NCI-H524 (cell line): ENCODE measurements at regions not wholly inside any gene's neighbourhood (a gene's known extent, or its start where the extent isn't known, plus 50 kb on each side); places are given as distances from the start of the nearest gene placed in this dataset.
"Not testable (repeated sequence)": the region's sequence is repeated elsewhere in the genome, so short reads cannot be mapped to it uniquely, and the experiment has no call there.

Source experiments
- DNase-seq, 2 experiments: peaks; one replicate each; lab custom pipeline; 2025; lab: John Stamatoyannopoulos, UW

DNA sequence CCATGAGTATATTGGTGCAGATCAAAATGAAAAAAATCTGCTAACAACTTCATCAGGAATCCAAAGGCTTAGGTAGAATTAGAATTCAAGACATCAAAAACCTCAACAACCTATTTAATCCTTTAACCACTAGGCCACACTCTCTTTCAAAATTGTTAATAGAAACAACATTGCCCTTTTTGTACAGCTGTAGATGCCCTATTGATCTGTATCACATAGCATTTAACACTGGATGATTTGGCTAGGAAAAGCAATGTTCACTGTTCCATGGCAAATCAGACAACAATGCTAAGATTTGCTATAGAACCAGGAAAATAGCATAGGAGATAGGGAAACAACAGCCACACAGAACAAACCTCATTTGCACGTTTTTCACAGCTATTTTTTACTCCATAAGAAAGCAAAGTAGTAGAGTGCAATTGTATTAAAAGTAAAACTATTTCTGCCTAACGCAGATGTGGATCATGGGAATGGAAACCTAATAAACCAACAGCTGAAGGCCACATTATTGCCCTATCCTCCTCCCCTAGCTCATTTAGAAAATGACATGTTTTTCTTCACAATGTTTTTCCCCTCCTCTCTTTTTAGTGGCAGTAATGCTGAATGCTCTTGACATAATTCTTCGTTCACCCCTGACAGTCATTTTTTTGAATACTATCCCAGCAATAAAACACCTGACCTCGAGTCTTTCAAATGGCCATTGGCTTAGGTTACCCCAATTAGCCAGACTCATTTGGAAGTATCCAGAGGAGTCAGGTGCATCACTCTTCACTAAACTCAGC is 373.0 kb upstream of the CCNH start:
- no peak for DNase-seq

DNA sequence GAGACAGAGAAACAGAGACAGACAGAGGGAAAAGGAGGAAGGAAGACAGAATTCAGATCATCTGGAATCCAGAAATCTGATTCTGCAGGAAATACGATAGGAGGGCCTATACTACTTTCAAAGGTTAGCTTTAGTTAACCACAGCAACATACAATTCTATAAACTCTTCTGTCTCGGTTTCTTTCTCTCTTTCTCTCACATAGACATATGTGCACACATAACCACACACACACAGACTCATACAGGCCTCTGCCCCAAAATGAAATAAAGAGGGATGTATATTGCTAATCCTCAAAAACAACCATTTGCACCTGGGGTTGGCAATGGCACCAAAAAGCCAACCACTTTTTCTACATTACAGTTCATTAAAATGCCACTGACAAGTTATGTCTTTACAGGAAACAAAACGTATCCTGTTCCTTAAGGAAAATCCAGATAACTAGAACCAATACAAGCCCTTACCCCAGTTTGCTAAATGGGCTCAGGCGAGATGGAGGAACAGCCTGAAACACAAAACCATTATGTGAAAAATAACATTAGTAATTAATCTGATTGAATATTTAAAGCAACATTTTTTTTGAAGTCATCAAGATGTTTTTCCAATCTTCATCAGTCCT is 372.3 kb upstream of the CCNH start:
- no peak for DNase-seq

DNA sequence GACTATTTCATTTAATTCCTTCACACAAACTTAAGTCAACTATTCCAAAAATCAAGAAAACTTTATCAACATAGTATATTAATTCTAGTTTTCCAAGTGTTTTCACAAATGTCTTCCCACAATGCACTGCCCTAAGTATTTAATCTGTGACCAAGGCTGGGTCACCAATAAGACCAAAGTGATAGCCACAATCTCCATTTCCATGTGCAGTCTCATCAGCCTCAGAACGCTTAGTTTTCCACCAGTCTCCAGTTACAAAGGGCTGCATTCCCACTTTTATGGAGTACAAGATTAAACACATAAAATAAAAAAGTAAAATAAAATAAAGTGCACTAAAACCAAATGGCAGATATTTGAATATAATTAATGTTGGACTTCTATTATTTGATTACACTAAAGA is 371.6 kb upstream of the CCNH start:
- no peak for DNase-seq

DNA sequence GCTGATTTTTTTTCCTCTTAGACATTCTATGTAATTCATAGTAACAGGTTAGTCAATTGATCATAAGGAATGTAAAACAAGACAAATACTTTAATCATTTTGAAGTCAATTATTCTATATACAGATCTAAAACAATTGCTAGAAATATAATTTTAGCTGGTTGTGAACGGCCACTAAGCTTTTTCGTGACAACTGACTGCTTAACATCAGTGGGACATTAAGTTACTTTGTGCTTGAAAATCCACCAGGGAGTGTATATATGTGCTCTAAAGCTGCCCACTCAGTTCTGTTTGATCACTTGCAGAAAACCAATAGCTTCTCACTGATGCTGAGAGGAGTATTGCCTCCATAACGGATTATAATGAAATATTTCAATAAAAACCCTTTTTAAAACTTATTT is 370.2 kb upstream of the CCNH start:
- DNase-seq, result no peak

DNA sequence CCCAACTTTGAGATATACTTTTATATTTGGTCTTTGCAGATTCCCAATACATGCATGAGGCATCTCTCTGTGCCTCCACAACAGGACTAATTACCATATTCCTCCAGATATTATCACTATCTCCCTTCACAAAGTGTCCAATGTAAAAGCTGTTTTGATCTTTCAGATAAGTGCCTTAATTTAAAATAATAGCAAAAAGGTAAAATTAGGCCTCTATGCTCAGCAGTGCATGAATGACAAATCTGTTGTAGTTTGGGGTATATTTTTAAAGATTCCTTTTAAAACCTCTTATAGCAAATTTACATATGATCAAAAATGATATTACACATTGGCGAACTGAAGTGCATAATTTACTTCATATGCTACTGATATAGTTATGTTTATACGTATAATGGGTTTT is 369.2 kb upstream of the CCNH start:
- DNase-seq, result no peak

DNA sequence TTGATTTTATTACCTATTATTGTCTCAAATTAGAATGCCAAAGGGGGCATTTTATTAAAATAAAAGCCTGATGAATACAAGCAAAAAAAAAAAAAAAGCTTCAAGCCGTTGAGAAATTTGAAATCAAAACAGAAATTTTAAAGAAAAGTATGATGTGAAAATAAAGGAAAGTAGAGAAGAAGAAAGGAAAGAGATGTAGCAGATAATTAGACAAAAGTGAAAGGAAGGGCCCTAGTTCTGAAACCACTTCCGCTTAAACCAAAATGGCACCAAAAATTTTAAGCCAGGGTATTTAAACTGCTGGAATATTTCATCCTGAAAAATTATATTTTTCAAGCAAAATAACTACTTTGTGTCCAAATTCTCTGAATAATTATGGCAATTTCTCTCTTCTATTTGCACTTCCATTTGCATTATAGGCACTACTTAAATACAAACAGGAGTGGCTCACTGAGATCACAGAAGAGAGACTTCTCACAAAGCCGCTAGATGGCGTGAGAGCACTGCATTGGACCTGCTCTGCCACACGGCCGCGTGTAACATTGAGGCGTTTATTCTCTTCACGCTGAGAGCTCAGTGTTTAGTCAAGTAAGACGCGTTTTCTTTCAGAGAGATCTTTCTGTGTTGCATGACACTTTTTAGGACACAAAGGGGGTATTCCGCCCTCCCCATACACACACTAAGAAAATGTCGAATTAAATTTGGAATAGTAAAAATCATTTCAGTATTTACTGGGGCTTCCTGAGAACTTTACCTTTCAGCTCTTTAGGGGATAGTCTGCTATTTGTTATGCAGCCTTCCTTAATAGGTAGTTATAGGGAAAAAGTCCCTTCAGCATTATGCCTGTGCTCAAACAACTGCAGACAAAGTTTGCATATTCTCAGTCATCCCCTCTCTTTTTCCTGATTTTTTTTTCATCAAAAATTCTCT is 368.4 kb upstream of the CCNH start:
- DNase-seq, result peak; percentile 62 to 88

DNA sequence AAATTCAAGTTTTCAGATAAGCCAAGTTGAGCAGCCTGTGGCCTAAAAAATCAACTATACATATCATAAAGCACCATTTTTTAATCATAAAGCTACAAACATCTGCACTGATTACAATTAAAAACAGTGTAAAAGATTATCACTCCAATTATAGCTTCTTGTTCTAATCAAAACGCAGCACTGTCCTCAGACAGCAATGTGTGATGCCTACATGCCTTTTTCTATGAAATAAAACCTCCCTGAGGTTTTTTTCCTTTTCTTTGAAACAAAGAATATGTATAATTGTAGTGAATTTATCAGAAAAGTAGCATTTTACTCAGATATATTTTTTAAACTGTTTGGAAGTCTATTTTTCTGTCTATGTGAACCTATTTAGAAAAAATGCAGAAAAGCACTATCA is 366.1 kb upstream of the CCNH start:
- DNase-seq, result no peak

DNA sequence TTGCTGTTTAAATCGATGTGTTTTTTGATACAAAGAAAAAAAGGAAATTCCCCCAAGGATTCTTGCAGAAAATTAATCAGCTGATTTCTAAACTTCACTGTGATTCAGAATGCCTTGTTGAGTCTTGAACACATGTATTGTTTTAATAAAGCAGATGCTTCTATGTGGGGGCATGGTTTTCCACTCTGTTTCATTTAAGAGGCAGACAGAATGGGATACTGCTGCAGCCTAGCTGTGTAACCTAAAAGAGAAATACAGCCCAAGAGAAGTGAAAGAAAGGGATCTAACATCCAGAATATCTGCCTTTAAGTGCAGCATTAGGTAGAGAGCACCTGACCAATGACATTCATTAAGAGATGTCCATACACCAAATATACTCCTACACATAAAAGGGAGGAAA is 365.1 kb upstream of the CCNH start:
- DNase-seq, result peak in 1 of 2 experiments; percentile 6

DNA sequence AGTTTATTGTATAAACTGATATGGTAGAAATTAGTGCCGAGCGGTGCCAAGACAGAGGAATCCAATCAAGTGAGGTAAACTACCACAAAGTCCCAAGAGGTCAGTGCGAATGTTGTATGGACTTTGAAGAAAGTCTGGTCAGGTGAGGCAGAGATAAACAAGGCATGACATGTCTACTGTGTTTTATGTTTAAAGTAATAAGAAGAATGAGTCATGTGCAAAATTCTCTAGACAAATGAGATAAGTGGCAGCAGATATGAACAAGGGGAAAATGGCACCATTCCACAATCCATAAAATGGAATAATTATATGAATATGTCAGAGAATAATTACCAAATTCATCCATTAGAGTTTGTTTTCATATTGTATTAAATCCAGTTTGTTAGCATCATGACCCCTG is 364.1 kb upstream of the CCNH start:
- DNase-seq, result no peak

DNA sequence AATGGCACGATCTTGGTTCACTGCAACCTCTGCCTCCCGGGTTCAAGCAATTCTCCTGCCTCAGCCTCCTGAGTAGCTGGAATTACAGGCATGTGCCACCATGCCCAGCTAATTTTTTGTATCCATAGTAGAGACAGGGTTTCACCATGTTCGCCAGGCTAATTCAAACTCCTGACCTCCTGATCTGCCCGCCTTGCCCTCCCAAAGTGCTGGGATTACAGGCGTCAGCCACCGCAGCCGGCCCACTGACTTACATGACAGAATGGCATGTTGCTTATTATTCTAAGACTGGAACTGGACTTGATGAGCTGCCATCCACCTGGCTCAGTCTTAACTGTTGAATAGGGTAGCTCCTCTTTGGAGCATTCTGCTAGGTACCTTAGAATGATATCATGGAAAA is 363.6 kb upstream of the CCNH start:
- not testable (repeated sequence) for DNase-seq

DNA sequence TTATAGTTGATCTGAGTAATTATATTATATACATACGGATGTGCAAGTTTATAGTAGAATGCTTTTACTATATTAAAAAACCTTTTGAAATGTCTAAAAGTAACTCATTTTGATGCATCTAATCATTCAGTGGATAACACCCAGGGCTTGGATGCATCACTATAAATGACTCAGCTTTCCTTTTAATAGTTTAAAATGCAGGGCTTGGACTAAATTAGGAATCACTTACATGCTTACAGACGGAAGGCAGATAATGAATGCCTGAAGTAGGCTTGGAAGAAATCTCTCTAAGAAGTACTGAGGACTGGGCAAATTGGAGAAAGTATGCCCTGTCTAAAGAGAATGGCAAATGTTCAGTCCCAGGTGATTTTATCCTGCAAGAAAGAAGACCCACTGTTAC is 362.5 kb upstream of the CCNH start:
- DNase-seq, result no peak

DNA sequence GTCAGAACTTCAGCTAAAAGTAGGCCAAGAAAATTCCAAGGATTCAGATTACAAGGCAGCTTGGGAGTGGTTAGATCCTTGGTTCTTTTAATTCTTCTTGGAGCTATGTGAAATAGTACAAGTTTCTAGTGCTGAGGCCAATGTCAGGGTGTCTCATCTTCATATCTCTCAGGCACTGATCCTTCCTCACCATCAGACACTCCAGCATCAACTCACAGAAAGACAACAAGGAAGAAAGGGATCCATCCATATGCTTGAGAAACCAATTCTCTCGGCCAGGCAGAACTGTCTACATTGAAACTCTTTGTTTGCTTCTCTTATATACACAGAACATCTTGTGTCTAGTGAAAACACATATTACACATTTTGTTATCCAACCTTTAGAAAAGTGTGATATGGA is 362.1 kb upstream of the CCNH start:
- no peak for DNase-seq

DNA sequence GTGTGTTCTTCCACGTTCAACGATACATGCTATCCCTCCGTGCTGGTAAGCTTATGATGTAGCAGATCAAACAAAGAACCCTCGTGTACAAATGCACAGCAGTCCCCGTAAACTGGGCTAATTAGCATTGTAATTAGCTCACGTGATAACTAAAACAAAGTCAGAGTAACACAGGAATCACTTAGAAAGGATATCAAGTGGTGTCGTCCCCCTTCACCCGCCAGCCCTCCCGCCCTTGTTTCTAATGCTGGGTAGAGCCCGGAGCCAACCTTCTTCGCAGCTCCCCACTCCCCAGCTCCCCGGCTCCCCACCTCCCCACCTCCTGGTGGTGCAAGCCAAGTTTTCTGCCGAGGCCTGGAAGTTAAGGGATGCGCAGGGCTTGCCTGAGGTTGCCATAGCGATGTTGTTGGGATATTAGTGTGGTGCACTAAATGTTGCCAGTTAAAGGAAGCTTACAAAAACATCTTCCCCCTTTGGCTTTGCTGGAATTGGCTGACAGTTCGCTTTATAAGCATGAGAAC is 357.9 kb upstream of the CCNH start:
- DNase-seq, result no peak

DNA sequence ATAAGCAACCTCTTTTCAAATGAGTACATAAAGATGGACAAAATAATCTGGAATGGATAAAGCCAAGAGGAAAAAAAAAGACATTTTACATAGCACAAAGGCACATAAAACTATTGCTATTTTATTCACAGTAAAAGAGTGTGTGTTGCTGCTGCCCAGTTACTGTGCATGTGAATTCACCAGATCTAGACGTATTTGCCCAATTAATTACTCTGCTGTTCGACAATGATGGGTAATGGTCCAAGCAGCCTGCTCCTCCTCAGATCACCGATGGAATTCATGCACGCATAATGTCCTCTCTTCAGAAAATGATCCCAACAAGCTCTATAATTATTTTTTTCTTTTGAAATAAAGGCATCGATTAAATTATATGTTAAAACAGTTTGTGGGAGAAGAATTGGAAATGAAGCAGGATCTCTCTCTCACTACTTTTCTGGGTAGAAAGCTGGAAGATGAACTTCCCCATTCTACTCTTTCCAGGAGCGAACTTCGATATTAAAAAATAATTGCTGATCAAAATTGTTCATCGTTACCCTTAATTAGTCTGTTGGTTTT is 357.4 kb upstream of the CCNH start:
- no peak for DNase-seq

DNA sequence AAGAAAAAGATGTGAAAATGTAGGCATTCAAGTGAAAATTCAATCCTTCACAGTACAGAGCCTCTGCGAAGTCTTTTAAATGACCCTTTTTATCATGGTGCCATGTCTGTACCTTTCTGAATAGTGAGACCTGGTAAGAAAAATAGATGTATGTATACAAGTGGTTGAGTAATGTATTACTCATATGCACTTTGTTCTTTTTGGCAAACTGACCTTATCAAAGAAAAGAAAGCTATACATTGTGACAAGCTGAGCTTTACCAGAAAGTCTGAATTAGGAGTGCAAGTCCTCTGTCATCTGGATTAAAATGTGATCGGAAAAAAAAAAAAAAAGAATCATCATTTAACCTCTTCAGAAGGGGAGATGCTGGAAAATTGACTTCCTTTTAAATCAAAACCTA is 356.4 kb upstream of the CCNH start:
- DNase-seq, result no peak

DNA sequence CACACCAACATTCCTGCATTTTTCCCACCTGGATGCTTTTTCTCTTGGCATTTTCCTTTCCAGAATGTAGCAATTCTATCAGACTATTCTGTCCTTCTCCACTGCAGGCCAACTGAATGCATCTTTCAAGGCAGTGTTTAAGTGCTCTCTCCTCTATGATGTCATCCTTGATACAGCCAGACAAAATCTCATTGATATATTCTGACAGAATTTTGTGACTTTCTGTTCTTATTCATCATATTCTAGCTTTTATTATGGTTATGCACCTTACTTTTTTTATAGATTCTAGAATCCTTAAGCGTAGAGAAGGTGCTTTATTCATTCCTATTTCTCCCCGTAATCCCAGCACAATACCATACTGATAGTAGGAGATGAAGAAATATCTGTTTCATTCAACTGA is 355.5 kb upstream of the CCNH start:
- DNase-seq, result no peak

DNA sequence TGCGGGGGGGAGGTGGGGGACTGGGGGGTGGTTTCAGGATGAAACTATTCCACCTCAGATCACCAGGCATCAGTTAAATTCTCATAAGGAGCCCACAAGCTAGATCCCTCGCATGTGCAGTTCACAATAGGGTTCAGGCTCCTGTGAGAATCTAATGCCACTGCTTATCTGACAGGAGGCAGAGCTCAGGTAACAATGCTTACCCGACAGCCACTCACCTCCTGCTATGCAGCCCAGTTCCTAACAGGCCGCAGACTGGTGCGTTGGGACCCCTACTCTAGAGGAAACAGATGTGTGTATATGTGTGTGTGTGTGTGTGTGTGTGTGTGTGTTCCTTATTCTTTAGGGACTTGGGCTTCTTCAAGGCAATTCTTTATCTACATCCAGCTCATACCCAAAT is 352.3 kb upstream of the CCNH start:
- no peak for DNase-seq

DNA sequence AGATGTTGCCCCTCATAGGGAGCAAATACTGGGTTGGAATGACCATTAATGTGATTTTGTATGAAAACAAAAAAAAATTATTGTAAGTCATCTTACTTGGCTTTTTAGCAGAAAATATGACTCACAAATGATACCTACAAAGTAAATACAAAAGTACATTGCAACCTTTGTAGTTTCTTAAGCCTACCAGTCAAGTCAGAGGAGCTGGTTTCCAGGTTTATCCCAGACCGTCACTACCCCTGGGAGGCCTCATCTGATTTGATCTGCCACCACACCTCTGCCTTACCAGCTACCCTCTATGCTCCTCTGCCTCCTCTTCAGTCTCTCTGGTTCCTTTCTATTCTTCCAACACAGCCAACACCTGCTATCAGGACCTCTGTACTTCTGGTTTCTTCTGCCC is 349.9 kb upstream of the CCNH start:
- DNase-seq, result no peak

DNA sequence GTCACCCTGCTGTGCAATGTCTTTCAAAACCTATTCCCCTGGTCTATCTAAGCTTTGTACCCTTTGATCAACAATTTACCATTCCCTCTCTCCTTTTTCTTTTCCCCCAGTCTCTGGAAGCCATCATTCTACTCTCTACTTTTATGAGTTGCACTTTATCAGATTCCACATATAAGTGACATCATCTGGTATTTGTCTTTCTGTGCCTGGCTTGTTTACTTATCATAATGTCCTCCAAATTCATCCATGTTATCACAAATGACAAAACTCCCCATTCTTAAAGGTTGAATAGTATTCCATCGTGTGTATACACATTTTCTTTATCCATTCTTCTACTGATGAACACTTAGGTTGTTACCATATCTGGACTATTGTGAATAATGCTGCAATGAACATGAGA is 344.2 kb upstream of the CCNH start:
- no peak for DNase-seq

DNA sequence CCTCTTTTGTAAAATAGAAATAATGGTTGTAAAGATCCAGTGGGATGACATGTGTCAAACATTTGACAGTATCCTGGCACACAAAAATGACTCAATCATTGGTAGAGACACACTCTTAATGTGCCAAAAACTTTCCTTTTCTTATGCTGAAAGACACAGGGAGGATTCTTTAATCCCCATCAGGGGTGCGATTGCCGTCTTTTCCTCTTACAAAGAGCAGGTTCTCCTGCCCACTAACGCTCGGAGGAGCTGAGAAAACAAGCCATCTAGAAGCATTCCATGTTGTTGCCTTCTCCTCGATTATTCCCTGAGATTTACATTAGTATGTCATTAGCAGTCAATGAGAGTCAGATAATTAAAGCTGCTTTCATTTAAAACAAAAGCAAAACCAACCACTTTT is 342.6 kb upstream of the CCNH start:
- no peak for DNase-seq

DNA sequence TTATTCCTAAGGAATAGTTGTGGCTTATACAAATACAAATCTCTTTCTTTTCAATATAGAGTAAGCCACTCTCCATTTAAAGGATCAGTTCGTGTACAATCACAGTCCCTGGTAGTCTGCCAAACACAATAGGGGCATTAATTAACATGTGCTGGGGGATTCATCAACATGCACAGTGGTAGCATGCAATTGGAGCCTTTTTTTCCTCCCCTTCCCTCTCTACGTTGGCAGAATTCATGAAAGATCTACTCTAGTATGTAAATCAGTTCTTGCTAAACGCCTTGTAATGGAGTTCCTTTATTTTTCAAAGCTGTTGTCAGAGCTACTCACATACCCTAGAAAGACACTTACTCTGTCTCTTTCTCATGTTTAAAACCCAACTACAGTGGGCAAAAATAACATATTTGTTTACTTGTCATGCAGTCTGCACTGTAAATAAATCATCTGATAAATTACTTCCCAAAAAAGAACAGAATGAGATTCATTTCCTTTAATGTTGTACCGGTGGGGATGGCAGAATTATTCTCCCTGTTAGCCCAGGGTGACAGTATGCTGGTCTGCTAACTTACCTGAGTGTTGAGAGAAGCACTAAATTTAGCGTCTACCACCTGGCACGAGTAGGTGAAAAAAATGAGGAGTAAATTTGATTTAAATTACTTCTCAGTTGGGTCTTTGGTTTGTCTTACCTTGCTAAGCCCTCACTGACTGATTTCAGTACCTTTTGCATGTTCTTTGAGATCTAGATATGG is 341.5 kb upstream of the CCNH start:
- DNase-seq, result no peak

DNA sequence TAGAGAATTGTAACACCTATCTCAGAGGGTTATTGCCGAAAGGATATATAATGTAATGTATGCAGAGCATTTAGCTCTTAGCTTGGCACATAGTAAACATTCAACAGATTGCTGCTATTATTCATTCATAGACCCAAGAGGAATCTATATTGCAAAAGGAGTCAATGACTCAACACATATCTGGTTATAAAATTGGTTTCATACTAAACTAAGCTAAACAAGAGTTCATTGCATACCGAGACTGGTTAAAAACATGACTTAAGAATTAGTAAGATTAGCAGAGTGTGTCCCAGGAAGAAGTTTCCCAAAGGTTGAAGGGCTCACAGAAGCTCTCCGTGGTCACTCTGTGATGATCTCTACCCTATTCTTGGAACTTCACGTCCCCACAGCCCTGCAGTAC is 339.6 kb upstream of the CCNH start:
- DNase-seq, result no peak
